ENCODE measurements at regions not wholly inside any gene's neighbourhood (a gene's known extent, or its start where the extent isn't known, plus 50 kb on each side); places are given as distances from the start of the nearest gene placed in this dataset.

- no peak overlapping the region for H3K4me3 Mint-ChIP-seq
- H3K27me3 Mint-ChIP-seq (ENCODE audit: low read depth) = no peaks in the 10 kb centered on the region; the same call in 1 of the 2 replicates
- H3K9me3 Mint-ChIP-seq = peaks cover 21% of the 10 kb centered on the region
- ChIA-PET CTCF (no interaction called here), POLR2A (no interaction called here)
- H3K27ac Mint-ChIP-seq = no peak overlapping the region
- DNase-seq (ENCODE audit: low spot score) = no peak
- no peak for ATAC-seq
- TF ChIP-seq, protein P1, sequence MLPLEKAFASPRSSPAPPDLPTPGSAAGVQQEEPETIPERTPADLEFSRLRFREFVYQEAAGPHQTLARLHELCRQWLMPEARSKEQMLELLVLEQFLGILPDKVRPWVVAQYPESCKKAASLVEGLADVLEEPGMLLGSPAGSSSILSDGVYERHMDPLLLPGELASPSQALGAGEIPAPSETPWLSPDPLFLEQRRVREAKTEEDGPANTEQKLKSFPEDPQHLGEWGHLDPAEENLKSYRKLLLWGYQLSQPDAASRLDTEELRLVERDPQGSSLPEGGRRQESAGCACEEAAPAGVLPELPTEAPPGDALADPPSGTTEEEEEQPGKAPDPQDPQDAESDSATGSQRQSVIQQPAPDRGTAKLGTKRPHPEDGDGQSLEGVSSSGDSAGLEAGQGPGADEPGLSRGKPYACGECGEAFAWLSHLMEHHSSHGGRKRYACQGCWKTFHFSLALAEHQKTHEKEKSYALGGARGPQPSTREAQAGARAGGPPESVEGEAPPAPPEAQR (CRISPR knock-in tag; IDR thresholded peaks at IDR 0.05) = no peak
- TF ChIP-seq, protein P2, sequence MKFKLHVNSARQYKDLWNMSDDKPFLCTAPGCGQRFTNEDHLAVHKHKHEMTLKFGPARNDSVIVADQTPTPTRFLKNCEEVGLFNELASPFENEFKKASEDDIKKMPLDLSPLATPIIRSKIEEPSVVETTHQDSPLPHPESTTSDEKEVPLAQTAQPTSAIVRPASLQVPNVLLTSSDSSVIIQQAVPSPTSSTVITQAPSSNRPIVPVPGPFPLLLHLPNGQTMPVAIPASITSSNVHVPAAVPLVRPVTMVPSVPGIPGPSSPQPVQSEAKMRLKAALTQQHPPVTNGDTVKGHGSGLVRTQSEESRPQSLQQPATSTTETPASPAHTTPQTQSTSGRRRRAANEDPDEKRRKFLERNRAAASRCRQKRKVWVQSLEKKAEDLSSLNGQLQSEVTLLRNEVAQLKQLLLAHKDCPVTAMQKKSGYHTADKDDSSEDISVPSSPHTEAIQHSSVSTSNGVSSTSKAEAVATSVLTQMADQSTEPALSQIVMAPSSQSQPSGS (CRISPR knock-in tag; IDR thresholded peaks at IDR 0.05; ENCODE audit: borderline replicate concordance, low read depth) = no peak
- no peak for TF ChIP-seq TP53 (CRISPR knock-in tag; IDR thresholded peaks at IDR 0.05)
- no peak for TF ChIP-seq ZNF121 (CRISPR knock-in tag; IDR thresholded peaks at IDR 0.05)
- TF ChIP-seq, protein P3, sequence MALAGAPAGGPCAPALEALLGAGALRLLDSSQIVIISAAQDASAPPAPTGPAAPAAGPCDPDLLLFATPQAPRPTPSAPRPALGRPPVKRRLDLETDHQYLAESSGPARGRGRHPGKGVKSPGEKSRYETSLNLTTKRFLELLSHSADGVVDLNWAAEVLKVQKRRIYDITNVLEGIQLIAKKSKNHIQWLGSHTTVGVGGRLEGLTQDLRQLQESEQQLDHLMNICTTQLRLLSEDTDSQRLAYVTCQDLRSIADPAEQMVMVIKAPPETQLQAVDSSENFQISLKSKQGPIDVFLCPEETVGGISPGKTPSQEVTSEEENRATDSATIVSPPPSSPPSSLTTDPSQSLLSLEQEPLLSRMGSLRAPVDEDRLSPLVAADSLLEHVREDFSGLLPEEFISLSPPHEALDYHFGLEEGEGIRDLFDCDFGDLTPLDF (CRISPR knock-in tag; IDR thresholded peaks at IDR 0.05) = no peak
- no peak for TF ChIP-seq JAZF1 (CRISPR knock-in tag; IDR thresholded peaks at IDR 0.05)
- no peak for TF ChIP-seq TCF7 (CRISPR knock-in tag; IDR thresholded peaks at IDR 0.05; ENCODE audit: low read depth)
- no peak for TF ChIP-seq FOXJ3 (CRISPR knock-in tag; IDR thresholded peaks at IDR 0.05; ENCODE audit: borderline replicate concordance)
- TF ChIP-seq FOXK1 (CRISPR knock-in tag; IDR thresholded peaks at IDR 0.05) = no peak
- TF ChIP-seq, protein P4, sequence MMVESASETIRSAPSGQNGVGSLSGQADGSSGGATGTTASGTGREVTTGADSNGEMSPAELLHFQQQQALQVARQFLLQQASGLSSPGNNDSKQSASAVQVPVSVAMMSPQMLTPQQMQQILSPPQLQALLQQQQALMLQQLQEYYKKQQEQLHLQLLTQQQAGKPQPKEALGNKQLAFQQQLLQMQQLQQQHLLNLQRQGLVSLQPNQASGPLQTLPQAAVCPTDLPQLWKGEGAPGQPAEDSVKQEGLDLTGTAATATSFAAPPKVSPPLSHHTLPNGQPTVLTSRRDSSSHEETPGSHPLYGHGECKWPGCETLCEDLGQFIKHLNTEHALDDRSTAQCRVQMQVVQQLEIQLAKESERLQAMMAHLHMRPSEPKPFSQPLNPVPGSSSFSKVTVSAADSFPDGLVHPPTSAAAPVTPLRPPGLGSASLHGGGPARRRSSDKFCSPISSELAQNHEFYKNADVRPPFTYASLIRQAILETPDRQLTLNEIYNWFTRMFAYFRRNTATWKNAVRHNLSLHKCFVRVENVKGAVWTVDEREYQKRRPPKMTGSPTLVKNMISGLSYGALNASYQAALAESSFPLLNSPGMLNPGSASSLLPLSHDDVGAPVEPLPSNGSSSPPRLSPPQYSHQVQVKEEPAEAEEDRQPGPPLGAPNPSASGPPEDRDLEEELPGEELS (CRISPR knock-in tag; IDR thresholded peaks at IDR 0.05) = no peak
- no peak for TF ChIP-seq ERG (CRISPR knock-in tag; IDR thresholded peaks at IDR 0.05)
- TF ChIP-seq SOX15 (CRISPR knock-in tag; IDR thresholded peaks at IDR 0.05) = no peak
- no peak for TF ChIP-seq GABPB1 (CRISPR knock-in tag; IDR thresholded peaks at IDR 0.05)
- TF ChIP-seq, protein P5, sequence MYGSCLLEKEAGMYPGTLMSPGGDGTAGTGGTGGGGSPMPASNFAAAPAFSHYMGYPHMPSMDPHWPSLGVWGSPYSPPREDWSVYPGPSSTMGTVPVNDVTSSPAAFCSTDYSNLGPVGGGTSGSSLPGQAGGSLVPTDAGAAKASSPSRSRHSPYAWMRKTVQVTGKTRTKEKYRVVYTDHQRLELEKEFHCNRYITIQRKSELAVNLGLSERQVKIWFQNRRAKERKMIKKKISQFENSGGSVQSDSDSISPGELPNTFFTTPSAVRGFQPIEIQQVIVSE (CRISPR knock-in tag; IDR thresholded peaks at IDR 0.05; ENCODE audit: borderline replicate concordance) = no peak
- TF ChIP-seq ESRRA (CRISPR knock-in tag; IDR thresholded peaks at IDR 0.05; ENCODE audit: borderline replicate concordance) = no peak
- TF ChIP-seq NFATC4 (CRISPR knock-in tag; IDR thresholded peaks at IDR 0.05) = no peak
- TF ChIP-seq EMX1 (CRISPR knock-in tag; IDR thresholded peaks at IDR 0.05) = no peak
- peaks cover 2% of the 10 kb centered on the region; the same call in 1 of the 2 replicates for H3K36me3 Mint-ChIP-seq
- H3K4me1 Mint-ChIP-seq = no peaks in the 10 kb centered on the region
These were observed 438.0 kb upstream of the MAF start for GRCh38 chr16:80038566-80038965.

DNA sequence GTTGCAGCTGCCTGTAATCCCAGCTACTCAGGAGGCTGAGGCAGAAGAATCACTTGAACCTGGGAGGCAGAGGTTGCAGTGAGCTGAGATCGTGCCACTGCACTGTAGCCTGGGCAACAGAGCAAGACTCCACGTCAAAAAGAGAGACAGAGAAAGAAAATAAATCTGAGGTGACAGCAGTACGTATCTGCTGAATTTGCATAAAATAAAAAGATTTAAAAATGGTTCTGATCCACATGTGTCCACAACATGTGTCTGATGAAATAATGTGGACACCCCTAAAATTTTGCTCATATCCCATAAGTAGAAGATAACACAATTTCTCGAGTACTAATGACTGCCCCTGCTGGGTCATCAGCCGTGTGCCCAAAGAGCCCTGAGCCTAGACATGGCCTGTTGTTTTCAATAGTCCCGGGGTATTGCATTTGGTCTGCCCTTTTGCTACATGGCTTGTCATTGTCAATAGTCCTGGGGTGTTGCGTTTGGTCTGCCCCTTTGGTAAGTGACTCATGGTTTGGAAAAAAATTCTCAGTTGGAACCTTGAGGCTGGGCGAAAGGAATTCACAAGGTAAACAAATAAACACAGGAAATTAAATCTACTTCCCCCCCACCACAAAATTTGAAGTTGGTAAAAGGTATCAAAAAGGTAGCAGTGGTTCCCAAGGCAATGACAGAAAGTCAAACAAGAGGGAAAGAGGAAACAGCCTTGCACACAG, 434.6 kb upstream of the MAF start:
- no peaks in the 10 kb centered on the region; the same call in 1 of the 2 replicates for H3K27me3 Mint-ChIP-seq (ENCODE audit: low read depth)
- ATAC-seq = no peak
- CTCF ChIA-PET = no interaction called here

More for the DNA sequence above, 434.6 kb upstream of the MAF start:
- no peak for DNase-seq (ENCODE audit: low spot score)
- POLR2A ChIA-PET = interaction anchor here (0.5 kb wide), 1 partner anchor 68 kb away, joined by 3 read pairs; no protein-coding TSS in a partner anchor
- TF ChIP-seq ATF1 (CRISPR knock-in tag; IDR thresholded peaks at IDR 0.05) (no peak), USF1 (CRISPR knock-in tag; IDR thresholded peaks at IDR 0.05) (no peak)
- Mint-ChIP-seq H3K27ac (no peak overlapping the region), H3K4me1 (no peaks in the 10 kb centered on the region), H3K9me3 (peaks cover 26% of the 10 kb centered on the region), H3K4me3 (no peak overlapping the region), H3K36me3 (peaks cover 2% of the 10 kb centered on the region; the same call in 1 of the 2 replicates)

Measured in WTC11 (cell line).